Adipocyte (in vitro differentiated cells): ENCODE measurements at regions not wholly inside any gene's neighbourhood (a gene's known extent, or its start where the extent isn't known, plus 50 kb on each side); places are given as distances from the start of the nearest gene placed in this dataset.

Experiments used
- DNase-seq: peaks from one replicate; pipeline ENCODE4 v3.0.0-alpha.2; 2015; ENCODE audit warnings: low read depth
- H3K27me3 ChIP-seq: replicated peaks from 2 replicates; pipeline ENCODE4 v1.7.0; 2013; ENCODE audit warnings: mild to moderate bottlenecking, low read length, moderate library complexity; ENCODE audit not compliant: control insufficient read depth, insufficient read depth
- H3K36me3 ChIP-seq: 2 replicates; pipeline ENCODE4 v1.7.0; 2013; ENCODE audit warnings: low read length, mild to moderate bottlenecking, moderate library complexity; ENCODE audit not compliant: control insufficient read depth, insufficient read depth, severe bottlenecking
- H3K4me1 ChIP-seq: 2 replicates; pipeline ENCODE4 v1.7.0; 2013; ENCODE audit warnings: mild to moderate bottlenecking, low read length, moderate library complexity; ENCODE audit not compliant: control insufficient read depth, insufficient read depth
- H3K4me3 ChIP-seq: 2 replicates; pipeline ENCODE4 v1.7.0; 2013; ENCODE audit warnings: mild to moderate bottlenecking, low read length, moderate library complexity
- H3K9ac ChIP-seq: 2 replicates; pipeline ENCODE4 v1.7.0; 2013; ENCODE audit warnings: mild to moderate bottlenecking, low read length, moderate library complexity
- H3K9me3 ChIP-seq: 2 replicates; pipeline ENCODE4 v1.7.0; 2013; ENCODE audit warnings: mild to moderate bottlenecking, low read length, moderate library complexity; ENCODE audit not compliant: control insufficient read depth

DNA sequence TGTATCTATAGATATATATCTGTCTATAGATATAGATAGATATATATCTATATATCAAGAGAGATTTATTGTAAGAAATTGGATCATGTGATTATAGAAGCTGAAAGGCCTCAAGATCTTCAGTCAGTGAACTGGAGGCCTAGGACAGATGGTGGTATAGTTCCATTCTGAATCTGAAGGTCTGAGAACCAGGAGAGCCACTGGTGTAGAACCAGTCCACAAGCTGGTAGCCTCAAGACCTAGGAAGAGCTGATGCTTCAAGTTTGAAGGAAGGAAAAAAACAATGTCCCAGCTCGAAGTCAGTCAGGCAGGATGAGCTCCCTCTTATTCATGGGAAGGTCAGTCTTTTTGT is 213.2 kb upstream of the JUN start:
- H3K9me3 ChIP-seq, result no peaks in the 10 kb centered on the region
- no peak overlapping the region for H3K4me3 ChIP-seq
- no peaks in the 10 kb centered on the region for H3K27me3 ChIP-seq
- no peaks in the 10 kb centered on the region for H3K36me3 ChIP-seq
- H3K4me1 ChIP-seq, result peaks cover 30% of the 10 kb centered on the region
- no peak for DNase-seq
- H3K9ac ChIP-seq, result no peak overlapping the region

DNA sequence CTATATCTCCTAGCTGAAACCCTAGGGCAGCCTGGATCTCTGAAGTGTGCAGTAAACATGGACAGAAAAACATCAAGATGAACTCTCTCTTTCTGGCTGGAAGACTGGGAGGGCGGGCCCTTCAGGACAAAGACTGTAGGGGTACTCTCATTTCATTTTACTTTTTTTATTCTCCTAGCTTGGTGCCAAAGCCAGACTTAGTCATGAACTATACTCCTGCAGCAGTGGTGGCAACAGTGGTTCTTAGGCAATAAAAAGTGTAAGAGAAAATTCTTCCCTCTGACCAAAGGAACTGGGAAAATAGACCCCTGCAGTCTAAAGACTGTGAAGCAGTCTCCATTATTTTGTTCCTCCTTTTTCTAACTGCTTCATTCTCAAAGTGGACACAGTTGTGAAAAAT is 213.8 kb upstream of the JUN start:
- H3K27me3 ChIP-seq, result no peaks in the 10 kb centered on the region
- peaks cover 30% of the 10 kb centered on the region for H3K4me1 ChIP-seq
- no peak overlapping the region for H3K9ac ChIP-seq
- no peaks in the 10 kb centered on the region for H3K9me3 ChIP-seq
- DNase-seq, result no peak
- H3K36me3 ChIP-seq, result no peaks in the 10 kb centered on the region
- no peak overlapping the region for H3K4me3 ChIP-seq

DNA sequence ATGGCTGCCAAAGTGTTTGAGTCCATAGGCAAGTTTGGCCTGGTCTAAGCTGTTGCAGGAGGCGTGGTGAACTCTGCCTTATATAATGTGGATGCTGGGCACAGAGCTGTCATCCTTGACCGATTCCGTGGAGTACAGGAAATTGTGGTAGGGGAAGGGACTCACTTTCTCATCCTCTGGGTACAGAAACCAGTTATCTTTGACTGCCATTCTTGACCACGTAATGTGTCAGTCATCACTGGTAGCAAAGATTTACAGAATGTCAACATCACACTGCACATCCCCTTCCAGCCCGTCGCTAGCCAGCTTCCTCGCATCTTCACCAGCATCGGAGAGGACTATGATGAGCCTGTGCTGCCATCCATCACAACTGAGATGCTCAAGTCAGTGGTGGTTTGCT is 215.8 kb upstream of the JUN start:
- H3K9ac ChIP-seq, result no peak overlapping the region
- no peaks in the 10 kb centered on the region for H3K27me3 ChIP-seq
- no peak for DNase-seq
- peaks cover 20% of the 10 kb centered on the region for H3K4me1 ChIP-seq
- H3K4me3 ChIP-seq, result no peak overlapping the region
- no peaks in the 10 kb centered on the region for H3K9me3 ChIP-seq
- no peaks in the 10 kb centered on the region for H3K36me3 ChIP-seq

DNA sequence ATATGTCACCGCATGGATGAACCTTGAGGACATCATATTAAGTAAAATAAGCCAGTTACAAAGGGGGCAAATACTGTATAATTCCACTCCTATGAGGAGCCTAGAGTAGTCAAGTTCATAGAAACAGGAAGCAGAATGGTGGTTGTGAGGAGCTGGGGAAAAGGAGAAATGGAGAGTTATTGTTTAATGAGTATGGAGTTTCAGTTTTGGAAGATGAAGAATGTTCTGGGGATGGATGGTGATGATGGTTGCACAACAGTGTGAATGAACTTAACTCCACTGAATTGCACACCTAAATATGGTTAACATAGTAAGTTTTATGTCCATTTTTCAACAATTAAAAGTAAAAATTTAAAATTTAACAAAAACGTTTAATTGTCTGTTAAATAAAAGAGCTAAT is 220.9 kb upstream of the JUN start:
- no peak overlapping the region for H3K9ac ChIP-seq
- no peaks in the 10 kb centered on the region for H3K9me3 ChIP-seq
- H3K4me1 ChIP-seq, result peaks cover 6% of the 10 kb centered on the region
- no peaks in the 10 kb centered on the region for H3K36me3 ChIP-seq
- no peaks in the 10 kb centered on the region for H3K27me3 ChIP-seq
- no peak overlapping the region for H3K4me3 ChIP-seq
- DNase-seq, result no peak

DNA sequence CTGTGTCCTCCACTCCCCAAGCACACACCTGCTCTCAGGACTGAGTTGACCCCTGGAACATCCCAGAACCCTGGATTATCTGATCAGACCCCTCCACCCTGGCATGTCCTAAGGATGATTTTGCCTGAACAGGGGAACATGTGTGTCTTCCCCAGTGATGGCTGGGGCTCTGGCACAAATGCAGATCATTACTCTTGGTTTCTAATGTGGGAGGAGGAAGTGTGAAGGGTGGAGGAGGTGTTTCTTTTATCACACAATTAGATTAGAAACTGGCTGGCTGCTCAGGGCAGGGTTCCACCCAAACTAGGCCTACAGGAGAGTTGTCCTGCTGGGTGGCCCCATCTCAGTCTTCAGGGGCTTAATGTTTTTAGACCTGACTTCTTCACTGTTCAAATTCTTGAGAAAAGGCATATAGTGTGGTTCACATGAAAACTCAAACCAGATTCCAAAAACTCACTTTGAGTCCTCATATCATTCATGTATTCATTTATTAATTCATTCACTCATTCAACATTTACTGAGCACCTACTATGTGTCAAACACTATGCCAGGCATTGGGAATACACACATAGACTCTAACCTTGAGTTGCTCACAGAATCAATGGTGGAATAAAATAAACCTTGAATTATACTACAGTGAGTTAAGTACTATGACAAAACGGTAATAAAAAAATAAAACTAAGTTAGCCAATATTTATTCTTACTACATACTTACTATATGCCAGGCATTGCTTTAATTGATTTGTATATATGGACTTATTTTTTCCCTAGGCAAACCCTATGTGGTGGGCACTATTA is 221.8 kb upstream of the JUN start:
- Histone ChIP-seq H3K4me3 (no peak overlapping the region), H3K9me3 (no peaks in the 10 kb centered on the region), H3K4me1 (peaks cover 6% of the 10 kb centered on the region), H3K36me3 (no peaks in the 10 kb centered on the region), H3K27me3 (no peaks in the 10 kb centered on the region), H3K9ac (no peak overlapping the region)
- DNase-seq, result no peak

DNA sequence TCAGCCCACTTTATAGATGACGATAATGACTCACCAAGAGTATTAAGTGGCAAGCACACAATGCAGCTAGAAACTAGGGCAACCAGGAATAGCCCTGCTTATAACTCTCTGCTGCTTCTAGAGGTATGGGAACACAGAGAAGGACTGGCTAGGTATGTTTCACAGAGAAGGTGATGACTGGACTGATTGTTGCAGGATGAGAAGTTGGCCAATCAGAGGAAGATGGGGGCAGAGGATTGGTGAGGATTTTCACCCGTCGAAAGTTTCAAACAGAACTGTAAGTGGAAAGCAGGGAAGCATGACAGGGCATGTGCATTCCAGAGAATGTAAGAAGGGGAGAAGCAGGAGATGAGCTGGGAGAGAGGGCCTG is 222.4 kb upstream of the JUN start:
- no peak for DNase-seq
- no peak overlapping the region for H3K4me3 ChIP-seq
- H3K9ac ChIP-seq, result no peak overlapping the region
- no peaks in the 10 kb centered on the region for H3K27me3 ChIP-seq
- H3K9me3 ChIP-seq, result no peaks in the 10 kb centered on the region
- H3K36me3 ChIP-seq, result no peaks in the 10 kb centered on the region
- peaks cover 6% of the 10 kb centered on the region for H3K4me1 ChIP-seq

DNA sequence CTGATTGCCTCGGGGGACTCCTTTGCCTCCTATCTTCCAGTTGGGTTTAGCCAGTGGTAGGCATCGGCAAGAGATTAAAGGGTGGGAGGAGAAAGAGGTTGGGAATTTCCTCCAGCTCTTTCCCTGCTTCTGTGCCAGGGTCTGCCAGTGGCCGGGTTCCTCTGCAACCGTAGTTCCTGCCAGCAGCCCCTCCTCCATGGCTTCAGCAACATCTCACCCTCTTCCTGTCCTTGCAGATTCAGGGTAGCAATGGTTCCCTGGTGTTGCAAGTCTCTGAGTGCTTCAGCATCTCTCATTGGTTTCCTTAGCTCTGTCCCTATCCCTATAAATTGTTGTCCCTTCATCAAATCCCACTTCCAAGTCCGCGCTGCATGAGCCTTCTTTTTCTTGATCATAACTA is 223.1 kb upstream of the JUN start:
- Histone ChIP-seq H3K4me3 (no peak overlapping the region), H3K36me3 (no peaks in the 10 kb centered on the region), H3K4me1 (peaks cover 6% of the 10 kb centered on the region), H3K9ac (no peak overlapping the region), H3K9me3 (no peaks in the 10 kb centered on the region), H3K27me3 (no peaks in the 10 kb centered on the region)
- DNase-seq, result no peak

DNA sequence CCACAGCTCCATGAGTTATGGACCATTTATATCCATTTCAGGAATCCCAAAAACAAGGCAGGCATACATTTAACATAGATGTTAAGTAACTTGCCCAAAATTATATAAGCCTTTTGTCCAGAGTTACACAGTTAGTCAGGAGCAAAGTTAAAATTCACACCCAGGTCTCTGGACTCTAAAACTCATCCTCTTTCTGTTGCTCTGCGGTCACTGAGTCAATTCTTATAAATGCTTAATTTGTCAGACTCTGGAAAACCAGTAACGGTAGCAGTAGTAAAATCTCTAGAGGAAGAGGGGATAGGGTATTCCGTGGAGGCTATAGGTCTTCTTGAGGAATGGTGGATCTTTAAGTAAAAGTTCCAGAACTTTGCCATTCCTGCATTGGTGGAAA is 223.6 kb upstream of the JUN start:
- no peaks in the 10 kb centered on the region for H3K9me3 ChIP-seq
- no peaks in the 10 kb centered on the region for H3K36me3 ChIP-seq
- peaks cover 6% of the 10 kb centered on the region for H3K4me1 ChIP-seq
- H3K27me3 ChIP-seq, result no peaks in the 10 kb centered on the region
- no peak overlapping the region for H3K9ac ChIP-seq
- no peak overlapping the region for H3K4me3 ChIP-seq
- no peak for DNase-seq

DNA sequence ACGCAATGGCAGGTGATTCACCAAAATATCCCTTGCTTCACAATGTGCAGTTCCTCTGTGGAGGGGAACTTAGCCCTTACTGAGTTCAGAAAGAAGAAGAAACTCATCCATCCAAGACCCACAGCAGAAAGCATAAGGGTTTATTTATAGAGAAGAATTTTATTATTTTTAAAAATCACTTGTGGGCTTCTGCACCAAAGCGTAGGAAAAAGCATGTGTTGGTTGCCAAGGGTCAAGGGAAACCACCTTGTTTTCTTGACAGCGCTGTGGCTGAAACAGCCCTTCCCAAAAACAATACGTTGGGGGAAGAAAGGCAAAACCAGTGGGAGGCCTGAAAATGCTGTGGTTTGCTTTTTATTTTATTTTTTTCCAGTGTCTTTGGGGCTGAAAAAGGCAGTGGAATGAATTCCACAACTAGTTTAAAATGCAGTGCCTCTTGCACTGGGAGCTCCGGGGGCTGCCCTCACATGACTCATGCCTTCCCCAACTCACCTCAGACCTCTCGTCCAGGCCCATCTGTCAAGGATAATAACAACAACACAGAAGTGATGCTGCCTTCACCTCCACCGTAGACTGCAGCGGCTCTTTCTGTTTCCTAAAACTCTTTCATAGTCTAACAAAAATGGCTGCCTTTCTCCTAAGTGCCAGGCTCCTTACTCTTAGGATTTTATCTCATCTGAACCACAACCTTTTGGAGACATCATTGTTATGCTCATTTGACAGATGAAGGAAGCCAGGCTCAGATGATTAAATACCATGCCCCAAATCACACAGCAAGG is 224.2 kb upstream of the JUN start:
- H3K9ac ChIP-seq, result no peak overlapping the region
- DNase-seq, result peak; percentile 26
- no peaks in the 10 kb centered on the region for H3K27me3 ChIP-seq
- no peak overlapping the region for H3K4me3 ChIP-seq
- peaks cover 10% of the 10 kb centered on the region for H3K4me1 ChIP-seq
- H3K36me3 ChIP-seq, result no peaks in the 10 kb centered on the region
- no peaks in the 10 kb centered on the region for H3K9me3 ChIP-seq

DNA sequence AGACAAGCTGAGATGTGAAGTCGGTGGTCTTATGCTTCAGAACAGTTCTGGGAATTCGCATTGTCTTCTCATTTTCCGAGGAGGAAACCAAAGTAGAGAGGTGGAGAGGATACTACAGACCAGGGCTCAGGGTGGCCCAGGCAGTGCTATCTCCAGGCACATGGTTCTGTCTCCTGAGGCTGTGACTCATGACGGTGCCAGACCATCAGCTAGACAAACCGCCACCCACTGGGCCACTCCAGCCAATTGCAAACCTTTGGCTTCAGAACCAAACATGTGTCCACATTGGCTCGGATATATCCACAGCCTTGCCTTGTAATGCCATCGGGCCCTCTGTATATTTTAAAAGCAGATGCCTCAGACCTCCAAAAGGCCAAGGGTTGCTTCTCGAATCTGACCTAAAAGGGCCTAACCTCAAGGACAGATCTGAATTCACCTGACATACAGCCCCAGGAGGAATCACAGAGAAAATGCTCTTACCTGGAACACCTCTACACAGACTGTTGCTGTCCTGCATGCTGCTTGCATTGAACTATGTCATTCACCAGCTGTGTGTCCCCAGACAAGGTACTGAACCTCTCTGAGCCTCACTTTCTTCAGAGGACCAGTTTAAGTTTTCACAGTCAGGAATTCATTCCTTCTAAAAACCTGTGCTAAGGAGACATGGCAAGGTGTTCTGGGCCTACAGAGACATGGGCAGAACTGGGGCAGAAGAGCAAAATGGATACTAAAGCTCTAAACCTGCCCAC is 224.9 kb upstream of the JUN start:
- Histone ChIP-seq H3K9me3 (no peaks in the 10 kb centered on the region), H3K27me3 (no peaks in the 10 kb centered on the region), H3K4me1 (peaks cover 18% of the 10 kb centered on the region), H3K36me3 (no peaks in the 10 kb centered on the region), H3K9ac (no peak overlapping the region), H3K4me3 (no peak overlapping the region)
- no peak for DNase-seq

DNA sequence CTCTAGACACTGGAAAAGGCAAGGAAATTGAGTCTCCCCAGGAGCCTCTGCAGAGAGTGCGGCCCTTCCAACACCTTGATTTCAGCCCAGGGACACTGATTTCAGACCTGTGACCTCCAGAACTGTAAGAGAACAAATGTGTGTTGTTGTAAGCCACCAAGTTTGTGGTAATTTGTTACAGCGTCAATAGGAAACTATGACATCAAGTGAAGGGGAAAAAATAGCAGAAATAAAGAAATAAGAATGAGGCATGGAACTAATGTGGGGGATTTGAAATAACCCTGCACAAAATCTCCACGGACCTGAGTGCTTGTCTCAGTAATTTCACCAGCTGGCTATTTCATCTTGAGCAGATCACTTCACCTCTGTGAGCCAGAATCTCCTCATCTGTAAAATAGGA is 227.8 kb upstream of the JUN start:
- DNase-seq, result no peak
- Histone ChIP-seq H3K36me3 (no peaks in the 10 kb centered on the region), H3K9ac (no peak overlapping the region), H3K4me1 (peaks cover 28% of the 10 kb centered on the region), H3K9me3 (no peaks in the 10 kb centered on the region), H3K27me3 (no peaks in the 10 kb centered on the region), H3K4me3 (no peak overlapping the region)
